Fibroblast of mammary gland (primary cell): ENCODE measurements at regions not wholly inside any gene's neighbourhood (a gene's known extent, or its start where the extent isn't known, plus 50 kb on each side); places are given as distances from the start of the nearest gene placed in this dataset.
"Not testable (repeated sequence)": the region's sequence is repeated elsewhere in the genome, so short reads cannot be mapped to it uniquely, and the experiment has no call there.

ENCODE experiments used
- DNase-seq: peaks from one replicate; pipeline ENCODE4 v3.0.0-alpha.2; 2010; ENCODE audit warnings: low read depth
- H3K4me3 ChIP-seq: 2 replicates; pipeline ENCODE4 v1.5.1; 2011; ENCODE audit warnings: low read depth, mild to moderate bottlenecking, low read length, moderate library complexity; ENCODE audit not compliant: control insufficient read depth
- CTCF ChIP-seq: conservative IDR thresholded peaks from 2 replicates; pipeline ENCODE4 v1.5.1; 2011; ENCODE audit warnings: low read depth, low read length, inconsistent platforms; ENCODE audit not compliant: control insufficient read depth, insufficient read depth

- H3K4me3 ChIP-seq, result no peak overlapping the region
- no peak for DNase-seq
- TF ChIP-seq CTCF, result no peak
Observed at GRCh38 chr4:117014236-117014635, 71.1 kb downstream of the TRAM1L1 start.

GRCh38 chr4:117010671-117011070 lies 74.7 kb downstream of the TRAM1L1 start:
- TF ChIP-seq CTCF, result no peak
- no peak for DNase-seq
- no peak overlapping the region for H3K4me3 ChIP-seq

DNA sequence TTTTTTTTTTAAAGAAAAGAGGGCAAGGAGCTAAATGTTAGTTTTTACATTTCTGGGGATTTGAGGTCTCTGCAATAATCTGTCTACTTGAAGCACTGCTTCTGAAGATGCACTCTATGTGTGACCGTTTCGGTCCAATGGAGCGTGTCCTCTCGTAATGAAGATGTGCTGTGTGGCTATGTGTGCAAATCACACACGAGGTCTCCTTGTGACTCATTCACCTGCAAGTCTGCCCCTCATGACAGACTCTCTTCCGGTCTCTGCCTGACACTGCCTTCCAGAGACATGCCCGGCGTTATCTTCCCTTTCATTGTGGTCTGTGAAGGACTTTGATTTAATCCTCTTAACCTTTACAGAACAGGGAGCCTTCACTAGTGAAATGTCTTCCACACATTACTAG lies 84.3 kb downstream of the TRAM1L1 start:
- no peak for DNase-seq
- H3K4me3 ChIP-seq, result no peak overlapping the region
- no peak for TF ChIP-seq CTCF

- TF ChIP-seq CTCF, result no peak
- DNase-seq, result no peak
- no peak overlapping the region for H3K4me3 ChIP-seq
Observed at GRCh38 chr4:116982656-116983055, 102.7 kb downstream of the TRAM1L1 start.

- not testable (repeated sequence) for H3K4me3 ChIP-seq, DNase-seq
Observed at GRCh38 chr4:116980436-116980835, 104.9 kb downstream of the TRAM1L1 start.

DNA sequence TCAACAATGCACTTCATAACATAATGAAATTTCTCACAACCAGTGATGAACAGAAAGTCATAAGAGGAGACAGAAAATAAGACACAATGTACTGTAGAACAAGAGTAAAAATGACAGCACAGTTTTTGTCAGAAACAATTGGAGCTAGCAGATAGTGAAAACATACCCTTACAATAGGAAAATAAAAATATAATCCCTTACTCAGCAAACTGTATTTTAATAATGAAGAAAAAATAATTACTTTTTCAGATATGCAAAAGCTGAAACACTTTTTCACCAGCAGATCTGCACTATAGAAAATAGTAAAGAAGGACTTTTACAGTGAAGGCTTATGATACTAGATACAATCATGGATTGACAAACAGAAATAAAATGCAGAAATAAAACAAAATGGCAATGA lies 126.3 kb downstream of the TRAM1L1 start:
- TF ChIP-seq CTCF, result no peak

GRCh38 chr4:116953947-116954346 lies 131.4 kb downstream of the TRAM1L1 start:
- TF ChIP-seq CTCF, result no peak
- no peak overlapping the region for H3K4me3 ChIP-seq
- no peak for DNase-seq

More for the DNA sequence above, 126.3 kb downstream of the TRAM1L1 start:
- DNase-seq, result no peak
- no peak overlapping the region for H3K4me3 ChIP-seq

DNA sequence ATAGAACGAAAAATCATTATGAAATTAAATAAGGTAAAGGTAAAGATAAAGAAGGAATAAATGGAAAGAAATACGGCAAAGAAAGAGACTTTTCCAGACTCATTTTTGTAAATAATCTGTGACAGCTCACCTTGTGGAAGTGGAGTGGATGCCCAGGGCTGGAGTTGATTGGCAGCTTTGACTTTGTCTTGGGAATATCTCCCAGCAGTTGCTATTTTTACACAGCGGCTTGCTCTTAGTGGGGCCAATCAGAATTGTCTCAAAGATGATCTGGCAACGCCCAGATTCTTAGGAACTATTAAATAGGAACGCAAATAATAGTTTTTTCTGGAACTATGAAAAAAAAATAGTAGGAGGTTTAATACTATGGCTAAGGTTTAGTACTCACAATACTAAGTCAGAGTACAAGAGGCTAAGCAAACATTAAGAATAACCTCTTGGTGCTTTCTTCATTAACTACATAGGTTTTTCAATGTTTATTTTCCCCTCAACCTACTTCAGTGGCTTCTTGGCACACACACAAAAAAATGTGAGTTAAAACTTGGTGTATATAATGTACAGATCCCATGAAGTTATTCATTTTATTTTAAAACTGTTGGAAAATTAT lies 132.7 kb downstream of the TRAM1L1 start:
- TF ChIP-seq CTCF, result no peak
- DNase-seq, result no peak
- no peak overlapping the region for H3K4me3 ChIP-seq
